ENCODE measurements at regions not wholly inside any gene's neighbourhood (a gene's known extent, or its start where the extent isn't known, plus 50 kb on each side); places are given as distances from the start of the nearest gene placed in this dataset.
A peak's percentile ranks its signal among the peaks of the same experiment; 100 is the strongest.

DNA sequence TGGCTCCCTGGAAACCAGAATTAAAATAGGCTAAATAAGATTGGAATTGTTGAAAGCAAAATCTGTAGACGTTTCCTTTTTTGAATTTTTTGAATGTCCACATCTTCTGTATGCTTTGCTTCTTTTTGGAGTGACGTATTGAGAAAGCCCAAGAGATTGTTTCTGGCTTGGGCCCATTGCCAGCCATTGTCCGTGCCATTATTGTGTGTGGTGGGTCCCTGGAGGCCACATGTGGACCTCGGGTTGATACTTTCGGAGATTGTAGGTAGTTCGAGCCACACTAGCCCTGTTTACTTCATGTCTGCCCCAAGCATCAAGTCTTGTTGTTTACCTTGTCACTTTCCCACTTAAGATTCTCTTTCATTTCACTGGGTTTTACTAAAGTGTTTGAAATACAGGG lies 106.0 kb downstream of the PALM2AKAP2 start:
- DNase-seq: no peak

GRCh38 chr9:109886617-109887016 lies 106.6 kb downstream of the PALM2AKAP2 start:
- DNase-seq: no peak

DNA sequence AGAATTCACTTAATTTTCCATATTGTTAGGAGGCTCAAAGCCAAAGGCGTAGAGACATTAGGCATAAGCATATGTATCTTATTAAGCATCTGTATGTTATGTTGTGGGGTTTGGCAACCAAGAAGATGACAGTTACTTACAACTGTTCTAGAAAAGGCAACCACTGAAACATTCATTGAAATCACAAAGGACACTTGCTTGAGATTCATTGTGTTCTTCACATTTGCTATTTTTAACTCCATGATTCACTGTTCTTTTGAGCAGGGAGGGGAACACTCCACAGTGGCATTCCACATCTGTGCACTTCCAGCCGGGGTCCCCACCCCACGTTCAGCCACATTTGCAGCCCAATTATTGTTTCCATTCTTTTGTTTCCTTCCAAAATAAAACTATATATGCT lies 107.1 kb downstream of the PALM2AKAP2 start:
- no peak for DNase-seq

DNA sequence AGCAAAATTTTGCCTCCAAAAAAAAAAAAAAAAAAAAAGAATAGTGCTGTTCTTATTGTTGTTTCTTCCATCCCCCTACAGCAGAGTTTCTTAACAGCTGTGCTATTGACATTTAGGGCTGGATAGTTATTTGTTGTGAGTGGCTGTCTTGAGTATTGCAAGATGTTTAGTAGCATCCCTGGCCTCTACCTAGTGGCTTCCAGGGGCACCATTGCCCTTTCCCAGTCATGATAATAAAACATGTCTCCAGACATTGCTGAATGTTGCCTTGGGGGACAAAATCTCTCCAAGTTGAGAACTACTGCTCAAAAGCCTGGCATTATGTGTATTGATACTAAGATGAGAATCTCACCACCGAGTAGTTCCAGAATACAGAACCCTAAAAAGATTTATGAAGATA lies 108.7 kb downstream of the PALM2AKAP2 start:
- no peak for DNase-seq

DNA sequence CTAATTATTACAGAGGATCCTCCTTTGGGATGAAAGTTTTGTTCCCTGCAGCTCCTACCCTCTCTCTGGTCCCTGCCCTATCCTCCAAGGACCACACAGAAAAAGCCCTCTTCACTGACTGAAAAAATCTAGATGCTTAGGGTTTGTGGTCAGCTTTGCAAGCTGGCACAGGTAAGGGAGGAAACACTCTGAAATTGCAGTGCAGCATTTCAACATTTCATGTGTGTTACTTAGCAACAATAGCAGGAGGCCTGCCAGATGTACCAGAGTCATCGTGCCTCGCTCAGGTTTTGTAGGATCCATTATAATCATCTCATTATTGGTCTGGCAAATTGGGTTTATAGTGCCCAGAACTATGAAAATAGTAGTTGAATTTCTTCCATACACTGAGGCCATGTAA lies 109.5 kb downstream of the PALM2AKAP2 start:
- no peak for DNase-seq

- no peak for DNase-seq
Measured at GRCh38 chr9:109893241-109893640, 113.2 kb downstream of the PALM2AKAP2 start.

DNA sequence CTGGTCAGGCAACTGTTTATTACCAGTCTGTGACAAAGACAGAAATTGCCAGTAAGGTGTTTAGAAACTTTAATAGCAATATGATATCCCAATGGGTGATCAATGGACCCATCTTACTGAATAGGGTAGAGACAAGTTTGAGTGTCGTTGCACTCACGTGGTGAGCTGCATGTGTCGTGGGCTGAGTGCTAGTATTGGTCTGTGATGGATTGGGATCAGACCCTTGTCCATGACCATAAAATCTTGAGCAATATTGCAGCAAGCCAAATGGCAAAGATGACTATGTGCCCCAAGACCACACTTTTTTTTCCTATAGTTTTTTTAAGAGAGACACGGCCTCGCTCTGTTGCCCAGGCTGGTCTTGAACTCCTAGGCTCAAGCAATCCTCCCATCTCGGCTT lies 114.5 kb downstream of the PALM2AKAP2 start:
- DNase-seq: no peak

DNA sequence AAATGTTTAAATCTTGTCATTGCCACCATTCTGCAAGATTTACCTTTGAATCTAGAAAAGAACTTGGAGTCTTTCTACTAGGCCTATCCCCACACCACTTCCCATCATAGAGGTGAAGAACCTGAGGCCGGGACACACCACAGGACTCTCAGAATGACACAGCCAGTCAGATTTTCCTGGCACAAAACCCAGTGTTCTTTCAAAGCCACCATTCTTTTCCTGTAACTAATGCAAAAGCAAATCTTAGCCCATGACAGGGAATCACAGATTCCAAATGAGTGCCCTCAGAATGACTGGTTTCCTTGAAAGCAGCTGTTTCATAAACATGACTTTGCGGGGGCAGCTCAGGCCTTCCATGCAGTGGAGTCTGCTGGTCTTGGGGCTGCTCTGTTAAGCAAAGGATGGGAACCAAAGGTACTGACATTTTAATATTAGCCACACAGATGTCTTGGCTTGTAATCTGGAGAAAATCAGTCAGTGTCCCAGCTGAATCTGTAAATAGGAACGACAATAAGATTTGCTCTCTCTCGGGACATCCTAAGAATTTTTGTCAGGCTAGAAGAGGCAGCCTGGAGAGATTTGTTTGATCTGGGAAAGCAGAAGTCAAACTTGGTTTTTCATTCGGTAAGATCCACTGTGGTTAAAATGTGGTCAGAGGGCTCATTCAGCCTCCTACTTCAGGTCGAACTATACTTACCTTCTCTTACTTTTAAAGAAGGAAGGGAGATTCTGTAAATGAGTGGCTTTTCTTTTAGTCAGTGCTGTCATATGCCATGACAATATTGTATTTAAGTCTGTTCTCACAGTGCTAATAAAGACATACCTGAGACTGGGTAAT lies 115.1 kb downstream of the PALM2AKAP2 start:
- DNase-seq: no peak

- DNase-seq: no peak
Measured at GRCh38 chr9:109901201-109901600, 121.2 kb downstream of the PALM2AKAP2 start.

- DNase-seq: peak; percentile 27
Measured at GRCh38 chr9:109903515-109904138, 123.6 kb downstream of the PALM2AKAP2 start.

DNA sequence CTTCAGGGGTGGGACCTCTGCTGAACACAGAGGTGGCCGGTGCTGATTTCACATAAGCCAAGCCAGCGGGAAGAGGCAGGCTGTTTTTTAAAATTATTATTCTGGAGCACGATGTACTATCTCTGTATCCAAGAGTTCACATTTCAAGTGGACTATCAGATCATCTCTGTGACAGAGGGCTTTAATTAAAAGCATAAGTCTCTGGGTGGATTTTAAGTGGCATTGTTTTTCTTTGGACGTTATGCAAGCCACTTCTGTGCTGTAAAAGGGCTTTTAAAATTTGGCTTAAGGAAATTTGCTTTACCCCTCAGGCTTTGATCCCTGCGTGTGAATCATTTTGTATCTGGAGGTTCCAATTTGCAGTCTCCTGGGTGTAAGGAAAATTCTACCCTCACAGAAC lies 124.7 kb downstream of the PALM2AKAP2 start:
- no peak for DNase-seq

DNA sequence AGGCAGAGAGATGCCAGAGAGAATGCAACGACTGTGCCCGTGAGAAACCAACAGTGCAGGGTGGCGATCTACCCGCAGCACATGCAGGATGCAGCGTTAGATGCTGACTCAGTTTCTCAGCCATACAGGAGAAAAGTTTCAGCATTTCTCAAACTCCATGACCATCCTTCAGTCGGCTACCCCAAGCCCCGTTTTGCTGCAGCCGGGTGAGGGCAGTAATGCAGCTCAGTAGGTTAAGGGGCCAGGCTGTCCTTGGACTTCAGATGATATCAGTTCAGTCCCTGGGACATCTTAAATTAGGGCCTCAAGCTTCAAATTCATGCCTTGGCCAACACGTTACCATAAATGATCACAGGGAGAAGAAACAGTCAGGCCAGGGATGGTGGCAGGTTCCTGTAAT lies 125.5 kb downstream of the PALM2AKAP2 start:
- no peak for DNase-seq

- no peak for DNase-seq
Measured at GRCh38 chr9:109906766-109907382, 126.9 kb downstream of the PALM2AKAP2 start.

- DNase-seq: no peak
Measured at GRCh38 chr9:109907400-109907799, 127.4 kb downstream of the PALM2AKAP2 start.

- DNase-seq: no peak
Measured at GRCh38 chr9:109907810-109908458, 127.9 kb downstream of the PALM2AKAP2 start.

GRCh38 chr9:109908459-109909390 lies 128.7 kb downstream of the PALM2AKAP2 start:
- DNase-seq: no peak

- no peak for DNase-seq
Measured at GRCh38 chr9:109910671-109911518, 130.9 kb downstream of the PALM2AKAP2 start.

DNA sequence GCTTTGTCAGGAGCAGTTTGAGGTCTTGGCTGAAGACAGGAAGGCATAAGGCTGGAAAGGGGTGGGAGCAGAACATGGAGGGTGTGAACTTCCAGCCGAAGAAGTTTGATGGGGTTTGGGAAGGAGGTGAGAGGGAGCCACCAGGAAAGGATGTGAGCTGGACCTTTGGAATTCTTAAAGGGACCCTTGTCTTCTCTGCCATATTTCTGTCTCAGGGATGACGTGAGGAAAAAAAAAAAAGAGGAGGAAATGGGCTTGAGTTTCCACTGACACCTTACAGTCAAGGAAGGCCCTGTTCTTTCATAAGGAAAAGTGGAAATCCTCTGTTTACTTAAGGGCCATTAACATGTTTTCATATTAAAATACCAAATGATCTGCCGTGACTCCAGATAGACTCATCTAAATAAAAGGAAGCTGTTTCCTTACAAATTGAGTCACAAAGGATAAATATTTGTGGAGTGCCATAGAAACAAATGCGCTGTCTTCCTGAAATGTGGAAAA lies 132.1 kb downstream of the PALM2AKAP2 start:
- DNase-seq: no peak

- DNase-seq: no peak
Measured at GRCh38 chr9:109912726-109913460, 132.9 kb downstream of the PALM2AKAP2 start.

DNA sequence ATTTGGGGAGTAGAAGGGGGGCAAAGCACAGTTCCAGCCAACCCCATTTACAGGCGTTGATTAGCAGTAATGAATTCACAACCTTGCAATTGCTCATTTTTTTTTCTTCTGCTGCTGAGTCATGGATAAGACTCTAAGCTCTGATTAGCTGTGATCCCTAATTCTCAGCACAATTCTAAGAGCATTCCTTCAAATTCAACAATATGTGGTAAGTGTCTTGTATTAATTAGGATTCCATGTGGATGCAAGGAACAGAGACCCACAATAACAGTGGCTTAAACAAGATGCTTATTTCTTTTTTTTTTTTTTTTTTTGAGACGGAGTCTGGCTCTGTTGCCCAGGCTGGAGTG lies 133.4 kb downstream of the PALM2AKAP2 start:
- no peak for DNase-seq

All from T1000 (cell line).